WTC11 (cell line): ENCODE measurements at regions not wholly inside any gene's neighbourhood (a gene's known extent, or its start where the extent isn't known, plus 50 kb on each side); places are given as distances from the start of the nearest gene placed in this dataset.

Source experiments
- ATAC-seq: fragments of 200-7000 bp; cut with Tn5 transposase; 2 replicates; pipeline ENCODE4 v1.10.0; 2021; ENCODE audit warnings: mild to moderate bottlenecking, moderate library complexity
- CTCF ChIA-PET: fragments of 300-600 bp; sonication (Branson Sonifier 250); formaldehyde crosslinking; loops from one replicate; lab custom pipeline; 2021; ENCODE audit warnings: antibody characterized with exemption; lab: Charles Lee
- POLR2A ChIA-PET: fragments of 350-600 bp; sonication (Branson Sonifier 250); formaldehyde crosslinking; loops from one replicate; lab custom pipeline; 2021; ENCODE audit warnings: antibody characterized with exemption; lab: Charles Lee
- DNase-seq: peaks from one replicate; pipeline ENCODE4 v3.0.0; 2021; ENCODE audit warnings: low spot score
- H3K27ac Mint-ChIP-seq: 2 replicates; pipeline ENCODE4 v1.8.0; 2021; ENCODE audit warnings: mixed read lengths
- H3K27me3 Mint-ChIP-seq: 2 replicates; pipeline ENCODE4 v1.8.0; 2021; ENCODE audit warnings: low read depth, mild to moderate bottlenecking, moderate library complexity, mixed read lengths
- H3K36me3 Mint-ChIP-seq: 2 replicates; pipeline ENCODE4 v1.8.0; 2021; ENCODE audit warnings: mixed read lengths
- H3K4me1 Mint-ChIP-seq: 2 replicates; pipeline ENCODE4 v1.8.0; 2022; ENCODE audit warnings: mixed read lengths
- H3K4me3 Mint-ChIP-seq: 2 replicates; pipeline ENCODE4 v1.8.0; 2021; ENCODE audit warnings: mild to moderate bottlenecking, moderate library complexity, mixed read lengths
- H3K9me3 Mint-ChIP-seq: 2 replicates; pipeline ENCODE4 v1.8.0; 2021; ENCODE audit warnings: mixed read lengths
- CREM ChIP-seq: sonication (generic); formaldehyde crosslinking; IDR thresholded peaks from 2 replicates; pipeline ENCODE4 v1.8.1; 2022; ENCODE audit warnings: mild to moderate bottlenecking, missing genetic modification reagents, moderate library complexity
- HMGA2 ChIP-seq: fragments of 250-450 bp; sonication (Bioruptor Pico); IDR thresholded peaks from 2 replicates; pipeline ENCODE4 v1.4.0; 2021; ENCODE audit warnings: mild to moderate bottlenecking, moderate library complexity
- KAT7 ChIP-seq: sonication (generic); formaldehyde crosslinking; IDR thresholded peaks from 2 replicates; pipeline ENCODE4 v1.8.1; 2023; ENCODE audit warnings: missing genetic modification reagents, mild to moderate bottlenecking, borderline replicate concordance
- NFATC4 ChIP-seq: fragments of 250-450 bp; sonication (Bioruptor Pico); IDR thresholded peaks from 2 replicates; pipeline ENCODE4 v1.9.0; 2021; ENCODE audit warnings: mild to moderate bottlenecking
- NFE2L1 ChIP-seq: sonication (generic); formaldehyde crosslinking; IDR thresholded peaks from 2 replicates; pipeline ENCODE4 v1.8.1; 2023; ENCODE audit warnings: missing genetic modification reagents
- NFYB ChIP-seq: sonication (generic); formaldehyde crosslinking; conservative IDR thresholded peaks from 2 replicates; pipeline ENCODE4 v1.8.0; 2022; ENCODE audit warnings: low read depth, missing genetic modification reagents
- OVOL2 ChIP-seq: fragments of 250-450 bp; sonication (Bioruptor Pico); IDR thresholded peaks from 2 replicates; pipeline ENCODE4 v1.9.0; 2021; ENCODE audit warnings: mild to moderate bottlenecking, borderline replicate concordance
- SMAD4 ChIP-seq: sonication (generic); formaldehyde crosslinking; IDR thresholded peaks from 2 replicates; pipeline ENCODE4 v1.8.0; 2022; ENCODE audit warnings: mild to moderate bottlenecking, missing genetic modification reagents
- SP1 ChIP-seq: sonication (generic); formaldehyde crosslinking; conservative IDR thresholded peaks from 2 replicates; pipeline ENCODE4 v1.8.1; 2022; ENCODE audit warnings: missing genetic modification reagents
- TEAD4 ChIP-seq: sonication (generic); formaldehyde crosslinking; IDR thresholded peaks from 2 replicates; pipeline ENCODE4 v1.8.0; 2022; ENCODE audit warnings: mild to moderate bottlenecking, missing genetic modification reagents
- ZNF396 ChIP-seq: fragments of 250-450 bp; sonication (Bioruptor Pico); IDR thresholded peaks from 2 replicates; pipeline ENCODE4 v1.8.0; 2021; ENCODE audit warnings: mild to moderate bottlenecking, moderate library complexity, borderline replicate concordance
- ZNF423 ChIP-seq: fragments of 250-450 bp; sonication (Bioruptor Pico); IDR thresholded peaks from 2 replicates; pipeline ENCODE4 v2.1.2; 2022; ENCODE audit warnings: mild to moderate bottlenecking, moderate library complexity
- ZNF532 ChIP-seq: fragments of 250-450 bp; sonication (Bioruptor Pico); IDR thresholded peaks from 2 replicates; pipeline ENCODE4 v1.9.0; 2021; ENCODE audit warnings: mild to moderate bottlenecking, borderline replicate concordance
- TF ChIP-seq, protein P1 (sequence below): sonication (generic); formaldehyde crosslinking; IDR thresholded peaks from 2 replicates; pipeline ENCODE4 v1.8.0; 2022; ENCODE audit warnings: mild to moderate bottlenecking, missing genetic modification reagents
- TF ChIP-seq, protein P2 (sequence below): sonication (generic); formaldehyde crosslinking; IDR thresholded peaks from 2 replicates; pipeline ENCODE4 v1.8.1; 2022; ENCODE audit warnings: low read depth, missing genetic modification reagents, borderline replicate concordance
- TF ChIP-seq, protein P3 (sequence below): sonication (generic); formaldehyde crosslinking; IDR thresholded peaks from 2 replicates; pipeline ENCODE4 v1.8.0; 2023; ENCODE audit warnings: missing genetic modification reagents, mild to moderate bottlenecking, borderline replicate concordance
- TF ChIP-seq, protein P4 (sequence below): sonication (generic); formaldehyde crosslinking; IDR thresholded peaks from 2 replicates; pipeline ENCODE4 v1.8.1; 2022; ENCODE audit warnings: mild to moderate bottlenecking, moderate library complexity, missing genetic modification reagents
- TF ChIP-seq, protein P5 (sequence below): sonication (generic); formaldehyde crosslinking; IDR thresholded peaks from 2 replicates; pipeline ENCODE4 v1.8.0; 2022; ENCODE audit warnings: mild to moderate bottlenecking, missing genetic modification reagents

- ATAC-seq (no peak), DNase-seq (no peak)
- H3K27me3 Mint-ChIP-seq: peaks cover 2% of the 10 kb centered on the region; the same call in 1 of the 2 replicates
- ChIA-PET POLR2A (no interaction called here), CTCF (no interaction called here)
- H3K27ac Mint-ChIP-seq: no peak overlapping the region
- peaks cover 8% of the 10 kb centered on the region for H3K9me3 Mint-ChIP-seq
- H3K36me3 Mint-ChIP-seq: no peaks in the 10 kb centered on the region
- 0 out of 2 replicates have a peak, but pooled peaks cover 8% of the 10 kb centered on the region for H3K4me1 Mint-ChIP-seq
- TF ChIP-seq KAT7 (CRISPR knock-in tag) (no peak), NFATC4 (CRISPR knock-in tag) (no peak), SMAD4 (CRISPR knock-in tag) (no peak), CREM (CRISPR knock-in tag) (no peak), TEAD4 (CRISPR knock-in tag) (no peak), ZNF532 (CRISPR knock-in tag) (no peak), ZNF396 (CRISPR knock-in tag) (no peak), NFYB (CRISPR knock-in tag) (no peak), ZNF423 (CRISPR knock-in tag) (no peak)
- TF ChIP-seq, protein P1, sequence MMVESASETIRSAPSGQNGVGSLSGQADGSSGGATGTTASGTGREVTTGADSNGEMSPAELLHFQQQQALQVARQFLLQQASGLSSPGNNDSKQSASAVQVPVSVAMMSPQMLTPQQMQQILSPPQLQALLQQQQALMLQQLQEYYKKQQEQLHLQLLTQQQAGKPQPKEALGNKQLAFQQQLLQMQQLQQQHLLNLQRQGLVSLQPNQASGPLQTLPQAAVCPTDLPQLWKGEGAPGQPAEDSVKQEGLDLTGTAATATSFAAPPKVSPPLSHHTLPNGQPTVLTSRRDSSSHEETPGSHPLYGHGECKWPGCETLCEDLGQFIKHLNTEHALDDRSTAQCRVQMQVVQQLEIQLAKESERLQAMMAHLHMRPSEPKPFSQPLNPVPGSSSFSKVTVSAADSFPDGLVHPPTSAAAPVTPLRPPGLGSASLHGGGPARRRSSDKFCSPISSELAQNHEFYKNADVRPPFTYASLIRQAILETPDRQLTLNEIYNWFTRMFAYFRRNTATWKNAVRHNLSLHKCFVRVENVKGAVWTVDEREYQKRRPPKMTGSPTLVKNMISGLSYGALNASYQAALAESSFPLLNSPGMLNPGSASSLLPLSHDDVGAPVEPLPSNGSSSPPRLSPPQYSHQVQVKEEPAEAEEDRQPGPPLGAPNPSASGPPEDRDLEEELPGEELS (CRISPR knock-in tag): no peak
- TF ChIP-seq, protein P2, sequence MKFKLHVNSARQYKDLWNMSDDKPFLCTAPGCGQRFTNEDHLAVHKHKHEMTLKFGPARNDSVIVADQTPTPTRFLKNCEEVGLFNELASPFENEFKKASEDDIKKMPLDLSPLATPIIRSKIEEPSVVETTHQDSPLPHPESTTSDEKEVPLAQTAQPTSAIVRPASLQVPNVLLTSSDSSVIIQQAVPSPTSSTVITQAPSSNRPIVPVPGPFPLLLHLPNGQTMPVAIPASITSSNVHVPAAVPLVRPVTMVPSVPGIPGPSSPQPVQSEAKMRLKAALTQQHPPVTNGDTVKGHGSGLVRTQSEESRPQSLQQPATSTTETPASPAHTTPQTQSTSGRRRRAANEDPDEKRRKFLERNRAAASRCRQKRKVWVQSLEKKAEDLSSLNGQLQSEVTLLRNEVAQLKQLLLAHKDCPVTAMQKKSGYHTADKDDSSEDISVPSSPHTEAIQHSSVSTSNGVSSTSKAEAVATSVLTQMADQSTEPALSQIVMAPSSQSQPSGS (CRISPR knock-in tag): no peak
- TF ChIP-seq, protein P3, sequence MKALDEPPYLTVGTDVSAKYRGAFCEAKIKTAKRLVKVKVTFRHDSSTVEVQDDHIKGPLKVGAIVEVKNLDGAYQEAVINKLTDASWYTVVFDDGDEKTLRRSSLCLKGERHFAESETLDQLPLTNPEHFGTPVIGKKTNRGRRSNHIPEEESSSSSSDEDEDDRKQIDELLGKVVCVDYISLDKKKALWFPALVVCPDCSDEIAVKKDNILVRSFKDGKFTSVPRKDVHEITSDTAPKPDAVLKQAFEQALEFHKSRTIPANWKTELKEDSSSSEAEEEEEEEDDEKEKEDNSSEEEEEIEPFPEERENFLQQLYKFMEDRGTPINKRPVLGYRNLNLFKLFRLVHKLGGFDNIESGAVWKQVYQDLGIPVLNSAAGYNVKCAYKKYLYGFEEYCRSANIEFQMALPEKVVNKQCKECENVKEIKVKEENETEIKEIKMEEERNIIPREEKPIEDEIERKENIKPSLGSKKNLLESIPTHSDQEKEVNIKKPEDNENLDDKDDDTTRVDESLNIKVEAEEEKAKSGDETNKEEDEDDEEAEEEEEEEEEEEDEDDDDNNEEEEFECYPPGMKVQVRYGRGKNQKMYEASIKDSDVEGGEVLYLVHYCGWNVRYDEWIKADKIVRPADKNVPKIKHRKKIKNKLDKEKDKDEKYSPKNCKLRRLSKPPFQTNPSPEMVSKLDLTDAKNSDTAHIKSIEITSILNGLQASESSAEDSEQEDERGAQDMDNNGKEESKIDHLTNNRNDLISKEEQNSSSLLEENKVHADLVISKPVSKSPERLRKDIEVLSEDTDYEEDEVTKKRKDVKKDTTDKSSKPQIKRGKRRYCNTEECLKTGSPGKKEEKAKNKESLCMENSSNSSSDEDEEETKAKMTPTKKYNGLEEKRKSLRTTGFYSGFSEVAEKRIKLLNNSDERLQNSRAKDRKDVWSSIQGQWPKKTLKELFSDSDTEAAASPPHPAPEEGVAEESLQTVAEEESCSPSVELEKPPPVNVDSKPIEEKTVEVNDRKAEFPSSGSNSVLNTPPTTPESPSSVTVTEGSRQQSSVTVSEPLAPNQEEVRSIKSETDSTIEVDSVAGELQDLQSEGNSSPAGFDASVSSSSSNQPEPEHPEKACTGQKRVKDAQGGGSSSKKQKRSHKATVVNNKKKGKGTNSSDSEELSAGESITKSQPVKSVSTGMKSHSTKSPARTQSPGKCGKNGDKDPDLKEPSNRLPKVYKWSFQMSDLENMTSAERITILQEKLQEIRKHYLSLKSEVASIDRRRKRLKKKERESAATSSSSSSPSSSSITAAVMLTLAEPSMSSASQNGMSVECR (CRISPR knock-in tag): no peak
- H3K4me3 Mint-ChIP-seq: no peak overlapping the region
Observed at GRCh38 chr2:210913461-210913860, 357.1 kb downstream of the CPS1 start.

- ATAC-seq: no peak
- Mint-ChIP-seq H3K9me3 (peaks cover 8% of the 10 kb centered on the region), H3K4me1 (peaks cover 13% of the 10 kb centered on the region; the same call in 1 of the 2 replicates), H3K27me3 (peaks cover 2% of the 10 kb centered on the region; the same call in 1 of the 2 replicates), H3K36me3 (no peaks in the 10 kb centered on the region), H3K27ac (no peak overlapping the region), H3K4me3 (no peak overlapping the region)
- CTCF ChIA-PET: no interaction called here
- POLR2A ChIA-PET: no interaction called here
- DNase-seq: no peak
- TF ChIP-seq, protein P4, sequence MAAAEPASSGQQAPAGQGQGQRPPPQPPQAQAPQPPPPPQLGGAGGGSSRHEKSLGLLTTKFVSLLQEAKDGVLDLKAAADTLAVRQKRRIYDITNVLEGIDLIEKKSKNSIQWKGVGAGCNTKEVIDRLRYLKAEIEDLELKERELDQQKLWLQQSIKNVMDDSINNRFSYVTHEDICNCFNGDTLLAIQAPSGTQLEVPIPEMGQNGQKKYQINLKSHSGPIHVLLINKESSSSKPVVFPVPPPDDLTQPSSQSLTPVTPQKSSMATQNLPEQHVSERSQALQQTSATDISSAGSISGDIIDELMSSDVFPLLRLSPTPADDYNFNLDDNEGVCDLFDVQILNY: no peak
- TF ChIP-seq SP1 (CRISPR knock-in tag): no peak
- no peak for TF ChIP-seq HMGA2
- TF ChIP-seq, protein P5, sequence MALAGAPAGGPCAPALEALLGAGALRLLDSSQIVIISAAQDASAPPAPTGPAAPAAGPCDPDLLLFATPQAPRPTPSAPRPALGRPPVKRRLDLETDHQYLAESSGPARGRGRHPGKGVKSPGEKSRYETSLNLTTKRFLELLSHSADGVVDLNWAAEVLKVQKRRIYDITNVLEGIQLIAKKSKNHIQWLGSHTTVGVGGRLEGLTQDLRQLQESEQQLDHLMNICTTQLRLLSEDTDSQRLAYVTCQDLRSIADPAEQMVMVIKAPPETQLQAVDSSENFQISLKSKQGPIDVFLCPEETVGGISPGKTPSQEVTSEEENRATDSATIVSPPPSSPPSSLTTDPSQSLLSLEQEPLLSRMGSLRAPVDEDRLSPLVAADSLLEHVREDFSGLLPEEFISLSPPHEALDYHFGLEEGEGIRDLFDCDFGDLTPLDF (CRISPR knock-in tag): no peak
- TF ChIP-seq, protein P1 (CRISPR knock-in tag): no peak
- TF ChIP-seq NFE2L1 (CRISPR knock-in tag): no peak
- no peak for TF ChIP-seq OVOL2 (CRISPR knock-in tag)
Observed at GRCh38 chr2:210915912-210916311, 359.5 kb downstream of the CPS1 start.
